WERI-Rb-1 (cell line): ENCODE measurements at regions not wholly inside any gene's neighbourhood (a gene's known extent, or its start where the extent isn't known, plus 50 kb on each side); places are given as distances from the start of the nearest gene placed in this dataset.
A peak's percentile ranks its signal among the peaks of the same experiment; 100 is the strongest.

Source experiments
- DNase-seq: peaks from one replicate; pipeline ENCODE4 v3.0.0-alpha.2; 2020
- H3K27ac ChIP-seq: fragments of 250-450 bp; sonication (Bioruptor Pico); 2 replicates; pipeline ENCODE4 v1.5.1; 2020; ENCODE audit warnings: mild to moderate bottlenecking, moderate library complexity
- H3K27me3 ChIP-seq: fragments of 250-450 bp; sonication (Bioruptor Pico); 2 replicates; pipeline ENCODE4 v1.5.1; 2021; ENCODE audit warnings: mild to moderate bottlenecking, low read depth, moderate library complexity; ENCODE audit not compliant: insufficient read depth, severe bottlenecking
- H3K36me3 ChIP-seq: fragments of 250-450 bp; sonication (Bioruptor Pico); 2 replicates; pipeline ENCODE4 v1.5.1; 2020; ENCODE audit warnings: mild to moderate bottlenecking, moderate library complexity
- H3K4me3 ChIP-seq: 2 replicates; pipeline ENCODE4 v1.5.1; 2011; ENCODE audit warnings: low read depth, mild to moderate bottlenecking, control low read depth, low read length
- H3K9me3 ChIP-seq: fragments of 250-450 bp; sonication (Bioruptor Pico); 2 replicates; pipeline ENCODE4 v1.5.1; 2021; ENCODE audit warnings: mild to moderate bottlenecking, moderate library complexity; ENCODE audit not compliant: severe bottlenecking
- TF ChIP-seq, protein P1 (sequence below): IDR thresholded peaks from 2 replicates; pipeline ENCODE4 v1.5.1; 2011; ENCODE audit warnings: low read depth, mild to moderate bottlenecking, control low read depth, inconsistent platforms, low read length

DNA sequence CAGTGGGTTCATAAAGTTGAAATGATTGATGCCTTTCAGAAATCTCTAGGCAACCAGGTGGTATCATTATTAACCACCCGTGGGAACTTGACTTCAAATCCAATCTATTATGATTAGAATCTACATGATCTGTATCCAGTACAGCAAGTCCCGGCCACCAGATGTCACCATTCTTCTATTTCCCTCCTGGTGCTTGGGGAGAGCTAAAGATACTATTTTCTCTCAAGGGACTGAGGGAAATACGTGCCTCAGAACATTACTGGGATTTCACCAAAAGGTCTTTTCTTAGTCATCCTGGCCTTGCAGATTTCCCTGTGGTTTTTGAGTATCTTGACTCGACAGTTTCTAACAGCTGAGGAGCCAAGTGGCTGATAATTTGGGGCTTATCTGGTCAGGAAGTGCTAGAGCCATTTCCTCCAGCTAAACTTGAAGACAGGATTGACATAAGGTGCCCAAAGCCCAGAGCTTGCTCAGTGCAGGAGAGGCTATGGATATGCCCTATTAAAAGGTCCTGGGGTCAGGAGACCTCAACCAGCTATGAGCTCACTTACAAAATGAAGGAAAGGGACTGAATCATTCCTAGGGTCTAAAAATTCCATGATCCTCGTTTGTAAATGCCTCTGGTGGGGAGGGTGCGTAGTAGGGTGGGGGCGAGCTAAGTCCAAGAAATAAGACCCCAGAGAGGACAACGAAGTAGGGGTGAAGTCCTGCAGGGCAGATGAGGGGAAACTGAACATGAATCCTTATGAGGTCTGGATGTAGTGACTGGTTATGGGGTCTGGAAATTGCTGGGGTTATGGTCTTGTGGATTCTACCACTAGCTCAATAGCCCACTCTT, 135.4 kb upstream of the MGAT5 start:
- Histone ChIP-seq H3K27ac (peak overlapping the region; percentile 30; the same call in 1 of the 2 replicates), H3K36me3 (0 out of 2 replicates have a peak, but pooled peaks cover 3% of the 10 kb centered on the region), H3K4me3 (peak overlapping the region; percentile 20; the same call in 1 of the 2 replicates), H3K27me3 (no peaks in the 10 kb centered on the region), H3K9me3 (no peaks in the 10 kb centered on the region)
- TF ChIP-seq, protein P1, sequence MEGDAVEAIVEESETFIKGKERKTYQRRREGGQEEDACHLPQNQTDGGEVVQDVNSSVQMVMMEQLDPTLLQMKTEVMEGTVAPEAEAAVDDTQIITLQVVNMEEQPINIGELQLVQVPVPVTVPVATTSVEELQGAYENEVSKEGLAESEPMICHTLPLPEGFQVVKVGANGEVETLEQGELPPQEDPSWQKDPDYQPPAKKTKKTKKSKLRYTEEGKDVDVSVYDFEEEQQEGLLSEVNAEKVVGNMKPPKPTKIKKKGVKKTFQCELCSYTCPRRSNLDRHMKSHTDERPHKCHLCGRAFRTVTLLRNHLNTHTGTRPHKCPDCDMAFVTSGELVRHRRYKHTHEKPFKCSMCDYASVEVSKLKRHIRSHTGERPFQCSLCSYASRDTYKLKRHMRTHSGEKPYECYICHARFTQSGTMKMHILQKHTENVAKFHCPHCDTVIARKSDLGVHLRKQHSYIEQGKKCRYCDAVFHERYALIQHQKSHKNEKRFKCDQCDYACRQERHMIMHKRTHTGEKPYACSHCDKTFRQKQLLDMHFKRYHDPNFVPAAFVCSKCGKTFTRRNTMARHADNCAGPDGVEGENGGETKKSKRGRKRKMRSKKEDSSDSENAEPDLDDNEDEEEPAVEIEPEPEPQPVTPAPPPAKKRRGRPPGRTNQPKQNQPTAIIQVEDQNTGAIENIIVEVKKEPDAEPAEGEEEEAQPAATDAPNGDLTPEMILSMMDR = peak; percentile 46
- DNase-seq = peak; percentile 88

- Histone ChIP-seq H3K27me3 (no peaks in the 10 kb centered on the region), H3K4me3 (peak overlapping the region; percentile 90), H3K36me3 (0 out of 2 replicates have a peak, but pooled peaks cover 3% of the 10 kb centered on the region), H3K27ac (no peak overlapping the region), H3K9me3 (no peaks in the 10 kb centered on the region)
- TF ChIP-seq, protein P1 = no peak
- no peak for DNase-seq
Observed at GRCh38 chr2:134119117-134119712, 134.7 kb upstream of the MGAT5 start.

GRCh38 chr2:134119713-134120405, 134.0 kb upstream of the MGAT5 start:
- Histone ChIP-seq H3K36me3 (0 out of 2 replicates have a peak, but pooled peaks cover 3% of the 10 kb centered on the region), H3K9me3 (no peaks in the 10 kb centered on the region), H3K27ac (peak overlapping the region; percentile 82), H3K27me3 (no peaks in the 10 kb centered on the region), H3K4me3 (peak overlapping the region; percentile 90)
- peak; percentile 91 for DNase-seq
- TF ChIP-seq, protein P1 = no peak

GRCh38 chr2:134120406-134120732, 133.5 kb upstream of the MGAT5 start:
- Histone ChIP-seq H3K27me3 (no peaks in the 10 kb centered on the region), H3K27ac (peak overlapping the region; percentile 82), H3K9me3 (no peaks in the 10 kb centered on the region), H3K36me3 (0 out of 2 replicates have a peak, but pooled peaks cover 3% of the 10 kb centered on the region), H3K4me3 (peak overlapping the region; percentile 90)
- TF ChIP-seq, protein P1 = no peak
- no peak for DNase-seq

GRCh38 chr2:134120733-134121630, 132.9 kb upstream of the MGAT5 start:
- DNase-seq = peak; percentile 58

More at GRCh38 chr2:134120733-134121630, 132.9 kb upstream of the MGAT5 start:
- Histone ChIP-seq H3K9me3 (no peaks in the 10 kb centered on the region), H3K4me3 (peak overlapping the region; percentile 90), H3K36me3 (peaks cover 3% of the 10 kb centered on the region; the same call in 1 of the 2 replicates), H3K27ac (peak overlapping the region; percentile 82), H3K27me3 (no peaks in the 10 kb centered on the region)
- TF ChIP-seq, protein P1 = no peak
